GM23338 (cell line): ENCODE measurements at regions not wholly inside any gene's neighbourhood (a gene's known extent, or its start where the extent isn't known, plus 50 kb on each side); places are given as distances from the start of the nearest gene placed in this dataset.

ENCODE experiments used
- ATAC-seq: fragments of 200-7000 bp; cut with Tn5 transposase; 3 replicates; pipeline ENCODE4 v1.9.1; 2020
- DNase-seq: peaks from one replicate; pipeline ENCODE4 v3.0.0-alpha.2; 2015; ENCODE audit warnings: low spot score
- H2AFZ ChIP-seq: fragments of 200-600 bp; sonication (generic); 2 replicates; pipeline ENCODE4 v1.8.0; 2016; ENCODE audit warnings: antibody characterized with exemption, mild to moderate bottlenecking, moderate library complexity
- H3F3A ChIP-seq: fragments of 200-600 bp; sonication (generic); replicated peaks from 2 replicates; pipeline ENCODE4 v1.8.0; 2017; ENCODE audit warnings: antibody characterized with exemption, mixed run types, low read depth
- H3K27ac ChIP-seq: fragments of 200-600 bp; sonication (generic); 2 replicates; pipeline ENCODE4 v1.6.1; 2016; ENCODE audit warnings: low read depth
- H3K27me3 ChIP-seq: fragments of 200-600 bp; sonication (generic); 2 replicates; pipeline ENCODE4 v1.8.0; 2016; ENCODE audit warnings: mild to moderate bottlenecking, mixed run types, moderate library complexity; ENCODE audit not compliant: insufficient read depth
- H3K36me3 ChIP-seq: fragments of 200-600 bp; sonication (generic); 2 replicates; pipeline ENCODE4 v1.8.0; 2016; ENCODE audit warnings: mild to moderate bottlenecking; ENCODE audit not compliant: insufficient read depth
- H3K4me1 ChIP-seq: fragments of 200-600 bp; sonication (generic); 2 replicates; pipeline ENCODE4 v1.8.0; 2016; ENCODE audit warnings: mild to moderate bottlenecking, moderate library complexity; ENCODE audit not compliant: insufficient read depth
- H3K4me2 ChIP-seq: fragments of 200-600 bp; sonication (generic); 2 replicates; pipeline ENCODE4 v1.7.1; 2017; ENCODE audit warnings: mixed run types
- H3K4me3 ChIP-seq: fragments of 200-600 bp; sonication (generic); 2 replicates; pipeline ENCODE4 v1.6.1; 2016; ENCODE audit warnings: mixed run types
- H3K79me2 ChIP-seq: fragments of 200-600 bp; sonication (generic); replicated peaks from 2 replicates; pipeline ENCODE4 v1.8.0; 2017; ENCODE audit warnings: mild to moderate bottlenecking; ENCODE audit not compliant: insufficient read depth
- H3K9me2 ChIP-seq: fragments of 200-600 bp; sonication (generic); 2 replicates; pipeline ENCODE4 v1.8.0; 2017; ENCODE audit not compliant: insufficient read depth
- H4K20me1 ChIP-seq: fragments of 200-600 bp; sonication (generic); replicated peaks from 2 replicates; pipeline ENCODE4 v1.8.0; 2017; ENCODE audit warnings: mild to moderate bottlenecking; ENCODE audit not compliant: insufficient read depth
- H3K27ac Mint-ChIP-seq: 2 replicates; pipeline ENCODE4 v1.8.0; 2020; ENCODE audit warnings: inconsistent platforms, mild to moderate bottlenecking, moderate library complexity, mixed read lengths
- H3K27me3 Mint-ChIP-seq: 3 replicates; pipeline ENCODE4 v1.8.0; 2022; ENCODE audit warnings: low read depth, mild to moderate bottlenecking, moderate library complexity, mixed read lengths, inconsistent platforms; ENCODE audit not compliant: insufficient read depth, poor library complexity
- H3K36me3 Mint-ChIP-seq: 3 replicates; pipeline ENCODE4 v1.8.0; 2021; ENCODE audit warnings: low read depth, mild to moderate bottlenecking, inconsistent platforms, moderate library complexity, mixed read lengths
- H3K4me1 Mint-ChIP-seq: 3 replicates; pipeline ENCODE4 v1.8.0; 2020; ENCODE audit warnings: mild to moderate bottlenecking, inconsistent platforms, mixed read lengths
- H3K4me3 Mint-ChIP-seq: 3 replicates; pipeline ENCODE4 v1.8.0; 2021; ENCODE audit warnings: moderate library complexity, mild to moderate bottlenecking, inconsistent platforms, mixed read lengths
- H3K9me3 Mint-ChIP-seq: 3 replicates; pipeline ENCODE4 v1.8.0; 2020; ENCODE audit warnings: moderate library complexity, mild to moderate bottlenecking, inconsistent platforms, mixed read lengths
- CTCF ChIP-seq, 2 experiments: fragments of 200-600 bp in 1 of 2; sonication (generic) in 1 of 2; conservative IDR thresholded peaks; 2 replicates each; pipeline versions ENCODE4 v1.5.1 to v1.6.1; 2016 to 2017; ENCODE audit warnings: antibody characterized with exemption in 2 of 2, low read depth in 2 of 2, mild to moderate bottlenecking in 2 of 2, moderate library complexity in 1 of 2
- EZH2 ChIP-seq: fragments of 200-600 bp; sonication (generic); IDR thresholded peaks from one replicate; pipeline ENCODE4 v1.8.0; 2017; ENCODE audit warnings: antibody characterized with exemption, mild to moderate bottlenecking, low read depth; ENCODE audit not compliant: unreplicated experiment
- POLR2AphosphoS5 ChIP-seq: IDR thresholded peaks from 2 replicates; pipeline ENCODE4 v1.6.1; 2016; ENCODE audit warnings: antibody characterized with exemption, low read depth
- REST ChIP-seq: IDR thresholded peaks from one replicate; pipeline ENCODE4 v1.6.1; 2018; ENCODE audit warnings: antibody characterized with exemption; ENCODE audit not compliant: unreplicated experiment
- STAT1 ChIP-seq: IDR thresholded peaks from one replicate; pipeline ENCODE4 v1.6.1; 2016; ENCODE audit warnings: antibody characterized with exemption; ENCODE audit not compliant: unreplicated experiment
- ZNF331 ChIP-seq: fragments of 250-450 bp; sonication (Bioruptor Pico); IDR thresholded peaks from 2 replicates; pipeline ENCODE4 v1.5.0; 2020; ENCODE audit warnings: low read depth, mild to moderate bottlenecking, moderate library complexity

GRCh38 chr10:78581133-78581694 lies 487.6 kb upstream of the ZMIZ1 start:
- no peak for ATAC-seq

GRCh38 chr10:78582540-78582939 lies 486.2 kb upstream of the ZMIZ1 start:
- Mint-ChIP-seq H3K27me3 (peaks cover 6% of the 10 kb centered on the region), H3K9me3 (no peaks in the 10 kb centered on the region), H3K27ac (no peak overlapping the region), H3K4me1 (peaks cover 5% of the 10 kb centered on the region; the same call in 2 of the 3 replicates), H3K4me3 (no peak overlapping the region), H3K36me3 (no peaks in the 10 kb centered on the region)
- Histone ChIP-seq H3K9me2 (peaks cover 9% of the 10 kb centered on the region; the same call in 1 of the 2 replicates), H3K4me3 (no peak overlapping the region), H3K27ac (no peak overlapping the region), H3K27me3 (no peaks in the 10 kb centered on the region), H3K4me2 (no peak overlapping the region), H3K79me2 (no peaks in the 10 kb centered on the region), H3F3A (no peaks in the 10 kb centered on the region), H3K36me3 (no peaks in the 10 kb centered on the region), H2AFZ (no peak overlapping the region), H3K4me1 (peaks cover 6% of the 10 kb centered on the region; the same call in 1 of the 2 replicates), H4K20me1 (no peaks in the 10 kb centered on the region)
- TF ChIP-seq CTCF (conservative IDR thresholded peaks at IDR 0.05; ENCODE audit: low read depth in 2 of 2) (no peak), STAT1 (no peak), POLR2AphosphoS5 (no peak), REST (no peak)
- ATAC-seq = no peak
- no peak for DNase-seq

More at GRCh38 chr10:78581133-78581694, 487.6 kb upstream of the ZMIZ1 start:
- no peak overlapping the region for H3K4me2 ChIP-seq
- no peaks in the 10 kb centered on the region for H4K20me1 ChIP-seq
- Mint-ChIP-seq H3K4me1 (peaks cover 5% of the 10 kb centered on the region; the same call in 2 of the 3 replicates), H3K27ac (no peak overlapping the region), H3K4me3 (no peak overlapping the region), H3K9me3 (no peaks in the 10 kb centered on the region), H3K36me3 (no peaks in the 10 kb centered on the region), H3K27me3 (peaks cover 6% of the 10 kb centered on the region)
- H3K9me2 ChIP-seq = peaks cover 5% of the 10 kb centered on the region; the same call in 1 of the 2 replicates
- TF ChIP-seq EZH2 (no peak), CTCF (conservative IDR thresholded peaks at IDR 0.05; ENCODE audit: low read depth in 2 of 2) (no peak), ZNF331 (CRISPR knock-in tag) (no peak)
- no peak overlapping the region for H2AFZ ChIP-seq
- no peak for DNase-seq
- H3K4me3 ChIP-seq = no peak overlapping the region
- no peak overlapping the region for H3K27ac ChIP-seq
- H3K79me2 ChIP-seq = no peaks in the 10 kb centered on the region
- no peaks in the 10 kb centered on the region for H3F3A ChIP-seq
- no peaks in the 10 kb centered on the region for H3K36me3 ChIP-seq
- no peaks in the 10 kb centered on the region for H3K27me3 ChIP-seq
- H3K4me1 ChIP-seq = peaks cover 6% of the 10 kb centered on the region; the same call in 1 of the 2 replicates
